ENCODE measurements at regions not wholly inside any gene's neighbourhood (a gene's known extent, or its start where the extent isn't known, plus 50 kb on each side); places are given as distances from the start of the nearest gene placed in this dataset.

- peak; percentile 95 for DNase-seq
These were observed 144.9 kb upstream of the SESN3 start for GRCh38 chr11:95375886-95376285.

GRCh38 chr11:95375451-95375850, 144.4 kb upstream of the SESN3 start:
- DNase-seq = no peak

GRCh38 chr11:95374105-95374504, 143.1 kb upstream of the SESN3 start:
- DNase-seq = no peak

- DNase-seq = no peak
These were observed 142.2 kb upstream of the SESN3 start for GRCh38 chr11:95373241-95373640.

GRCh38 chr11:95372097-95372656, 141.2 kb upstream of the SESN3 start:
- no peak for DNase-seq

- DNase-seq = no peak
These were observed 140.2 kb upstream of the SESN3 start for GRCh38 chr11:95371153-95371552.

- DNase-seq = no peak
These were observed 136.7 kb upstream of the SESN3 start for GRCh38 chr11:95367726-95368125.

- no peak for DNase-seq
These were observed 134.3 kb upstream of the SESN3 start for GRCh38 chr11:95365348-95365747.

GRCh38 chr11:95364324-95365295, 133.6 kb upstream of the SESN3 start:
- DNase-seq = peak; percentile 56

- DNase-seq = no peak
These were observed 132.7 kb upstream of the SESN3 start for GRCh38 chr11:95363708-95364107.

GRCh38 chr11:95363164-95363563, 132.2 kb upstream of the SESN3 start:
- no peak for DNase-seq

GRCh38 chr11:95361180-95361579, 130.2 kb upstream of the SESN3 start:
- no peak for DNase-seq

GRCh38 chr11:95360377-95361075, 129.5 kb upstream of the SESN3 start:
- no peak for DNase-seq

- DNase-seq = no peak
These were observed 128.8 kb upstream of the SESN3 start for GRCh38 chr11:95359756-95360155.

GRCh38 chr11:95359341-95359663, 128.3 kb upstream of the SESN3 start:
- no peak for DNase-seq

- no peak for DNase-seq
These were observed 127.7 kb upstream of the SESN3 start for GRCh38 chr11:95358511-95359340.

- no peak for DNase-seq
These were observed 123.3 kb upstream of the SESN3 start for GRCh38 chr11:95354304-95354703.

GRCh38 chr11:95353706-95354105, 122.7 kb upstream of the SESN3 start:
- no peak for DNase-seq

- no peak for DNase-seq
These were observed 121.8 kb upstream of the SESN3 start for GRCh38 chr11:95352733-95353346.

- no peak for DNase-seq
These were observed 118.4 kb upstream of the SESN3 start for GRCh38 chr11:95349345-95349942.

- no peak for DNase-seq
These were observed 115.3 kb upstream of the SESN3 start for GRCh38 chr11:95346265-95346664.

GRCh38 chr11:95345651-95346050, 114.6 kb upstream of the SESN3 start:
- no peak for DNase-seq

Measured in fibroblast of skin of scalp (primary cell).